GM12873 (cell line): ENCODE measurements at regions not wholly inside any gene's neighbourhood (a gene's known extent, or its start where the extent isn't known, plus 50 kb on each side); places are given as distances from the start of the nearest gene placed in this dataset.

Experiments
- CTCF ChIP-seq: IDR thresholded peaks from 2 replicates; pipeline ENCODE4 v1.5.1; 2012; ENCODE audit warnings: low read depth, mild to moderate bottlenecking, moderate library complexity, low read length, control low read depth; ENCODE audit not compliant: insufficient read depth; ENCODE audit errors: missing control alignments

DNA sequence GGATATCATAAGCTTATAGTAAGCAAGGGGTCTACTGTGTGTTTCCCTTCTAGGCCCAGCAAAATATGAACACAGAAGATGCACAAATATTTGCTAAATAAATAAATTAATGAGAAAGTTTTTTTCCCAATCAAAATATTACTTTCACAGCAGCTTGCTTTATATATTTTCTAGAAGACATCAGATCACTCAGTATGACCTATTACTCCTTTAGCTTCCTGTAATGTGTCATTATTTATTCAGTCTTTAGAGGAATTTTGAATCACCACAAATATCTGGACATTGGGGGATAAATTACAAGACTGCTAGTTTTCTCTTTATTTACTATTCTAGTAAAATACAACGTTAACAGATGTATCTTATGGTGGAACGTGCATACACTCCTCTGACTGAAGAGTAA lies 765.8 kb upstream of the POM121L12 start:
- no peak for TF ChIP-seq CTCF

GRCh38 chr7:52261057-52261456 lies 774.4 kb upstream of the POM121L12 start:
- TF ChIP-seq CTCF = no peak

GRCh38 chr7:52260046-52260665 lies 775.3 kb upstream of the POM121L12 start:
- TF ChIP-seq CTCF = no peak

DNA sequence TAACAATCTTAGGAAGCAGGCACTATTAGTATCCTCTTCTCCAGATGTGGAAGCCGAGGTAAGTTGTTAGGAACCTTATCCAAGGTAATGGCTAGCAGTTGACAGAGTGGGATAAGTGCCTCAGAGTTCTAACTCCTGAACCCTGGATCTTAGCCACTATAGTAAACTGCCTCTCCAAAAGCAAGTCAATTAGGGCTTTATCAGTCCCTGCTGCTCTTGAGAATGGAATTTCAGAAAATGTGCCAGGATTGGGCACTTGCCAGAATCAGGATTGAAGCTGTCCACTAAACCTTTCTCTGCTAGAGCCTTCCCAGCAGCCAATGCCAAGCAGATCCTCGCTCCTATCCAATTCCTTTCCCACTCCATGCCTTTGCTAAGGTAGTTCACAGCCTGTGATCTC lies 777.5 kb upstream of the POM121L12 start:
- no peak for TF ChIP-seq CTCF

- TF ChIP-seq CTCF = no peak
Measured at GRCh38 chr7:52254396-52255010, 780.9 kb upstream of the POM121L12 start.

DNA sequence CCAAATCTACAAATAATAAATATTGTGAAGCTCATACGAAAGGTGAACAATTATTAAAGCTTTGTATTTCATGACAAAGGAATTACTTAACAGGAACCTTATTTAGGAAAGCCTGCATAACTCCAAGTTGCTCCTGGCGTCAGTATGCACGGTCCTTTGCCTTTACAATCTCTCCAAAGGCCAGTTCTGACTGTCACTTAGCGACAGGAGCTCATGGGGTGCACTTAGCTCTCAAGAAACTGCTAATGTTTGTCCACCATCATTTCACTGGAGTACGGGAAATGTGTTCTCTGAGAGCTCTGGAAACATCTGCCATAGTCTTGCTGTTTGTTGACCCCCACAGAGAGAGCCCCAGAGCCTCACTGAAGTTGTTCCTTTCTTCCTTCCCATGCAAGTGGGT lies 781.5 kb upstream of the POM121L12 start:
- no peak for TF ChIP-seq CTCF

- no peak for TF ChIP-seq CTCF
Measured at GRCh38 chr7:52249741-52250140, 785.7 kb upstream of the POM121L12 start.
